NCI-H2227 (cell line): ENCODE measurements at regions not wholly inside any gene's neighbourhood (a gene's known extent, or its start where the extent isn't known, plus 50 kb on each side); places are given as distances from the start of the nearest gene placed in this dataset.

Experiments
- DNase-seq: peaks from one replicate; lab custom pipeline; 2025; ENCODE audit not compliant: unreplicated experiment; lab: John Stamatoyannopoulos, UW

DNA sequence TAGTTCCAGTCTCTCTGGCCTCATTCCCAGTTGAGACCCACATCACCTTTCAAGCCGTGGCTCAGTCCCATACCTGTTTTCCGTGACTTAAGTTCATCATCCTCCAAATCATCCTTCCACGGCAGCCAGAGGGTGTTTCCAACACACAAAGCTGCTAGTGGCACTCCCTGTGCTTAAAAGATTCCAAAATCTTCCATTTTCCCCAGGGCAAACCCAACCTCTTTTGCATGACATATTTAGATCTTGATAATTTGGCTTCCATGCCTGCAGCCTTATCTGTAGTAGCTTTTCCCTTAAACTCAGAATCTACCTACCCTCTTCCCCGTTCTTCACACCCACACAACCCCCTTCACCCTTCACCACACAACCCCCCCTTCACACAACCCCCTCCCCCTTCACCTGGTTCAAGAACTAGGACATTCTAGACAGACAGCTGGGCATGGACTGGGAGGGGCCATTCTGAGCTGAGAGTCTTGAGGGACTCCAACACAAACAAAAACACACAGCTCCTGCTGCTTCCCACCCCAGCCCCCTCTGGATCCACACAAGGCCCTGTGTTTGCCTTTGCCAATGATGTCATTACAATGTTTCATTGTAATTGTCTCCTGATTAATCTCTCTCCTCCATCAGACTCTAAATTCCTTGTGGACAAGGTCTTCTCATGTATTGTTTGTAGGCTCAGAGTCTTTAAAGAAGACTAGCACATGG is 268.2 kb downstream of the SH3GL2 start:
- no peak for DNase-seq

DNA sequence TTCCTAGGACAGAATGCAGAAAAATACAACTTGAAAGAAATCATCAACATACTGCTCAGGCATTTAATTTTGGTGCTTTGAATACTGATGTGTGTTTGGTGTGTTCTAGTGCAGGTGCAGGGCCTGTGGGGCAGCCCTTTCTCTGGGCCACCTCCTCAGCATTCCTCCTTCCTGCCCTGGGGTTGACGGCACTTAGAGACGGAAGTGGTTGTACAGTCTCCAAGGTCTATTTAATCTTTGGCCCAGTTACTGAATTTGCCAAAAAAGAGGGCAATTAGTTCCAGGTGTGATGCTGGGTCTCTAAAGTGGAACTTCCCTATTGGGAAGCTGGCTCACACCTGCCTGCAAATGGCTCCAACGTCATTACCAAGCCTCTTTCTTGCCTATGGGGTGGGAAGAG is 269.0 kb downstream of the SH3GL2 start:
- DNase-seq = no peak

DNA sequence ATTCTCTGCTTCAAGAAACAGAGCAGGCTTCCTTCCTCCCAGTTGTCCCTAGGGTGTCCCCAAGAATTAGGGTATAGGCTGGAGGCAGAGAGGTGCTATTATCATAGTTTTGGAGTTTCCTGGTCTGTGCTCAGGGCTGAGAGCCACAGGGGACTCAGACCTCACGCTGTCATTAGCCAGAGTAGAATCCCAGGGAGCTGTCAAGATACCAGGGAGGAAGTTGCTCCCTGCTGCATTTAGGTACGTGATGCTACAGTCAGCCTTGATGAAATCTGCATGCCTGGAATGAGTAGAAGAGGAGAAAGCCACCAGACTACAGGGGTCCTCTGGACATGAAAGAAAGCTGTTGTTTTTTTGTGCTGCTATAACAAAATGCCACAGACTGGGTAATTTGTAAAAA is 273.2 kb downstream of the SH3GL2 start:
- DNase-seq = no peak

DNA sequence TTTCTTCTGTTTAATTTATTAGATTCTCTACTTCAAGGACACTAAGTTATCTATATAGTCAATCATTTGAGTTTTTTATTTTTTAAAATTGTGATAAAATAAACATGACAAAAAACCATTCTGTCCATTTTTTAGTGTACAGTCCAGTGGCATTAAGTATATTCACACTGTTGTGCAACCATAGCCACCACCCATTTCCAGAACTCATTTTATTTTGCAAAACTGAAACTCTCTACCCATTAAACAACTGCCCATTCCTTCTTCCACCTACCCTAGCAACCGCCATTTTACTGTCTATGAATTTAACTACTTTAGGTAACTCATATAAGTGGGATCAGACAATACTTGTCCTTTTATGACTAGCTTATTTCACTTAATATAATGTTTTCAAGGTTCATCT is 275.6 kb downstream of the SH3GL2 start:
- DNase-seq = no peak

DNA sequence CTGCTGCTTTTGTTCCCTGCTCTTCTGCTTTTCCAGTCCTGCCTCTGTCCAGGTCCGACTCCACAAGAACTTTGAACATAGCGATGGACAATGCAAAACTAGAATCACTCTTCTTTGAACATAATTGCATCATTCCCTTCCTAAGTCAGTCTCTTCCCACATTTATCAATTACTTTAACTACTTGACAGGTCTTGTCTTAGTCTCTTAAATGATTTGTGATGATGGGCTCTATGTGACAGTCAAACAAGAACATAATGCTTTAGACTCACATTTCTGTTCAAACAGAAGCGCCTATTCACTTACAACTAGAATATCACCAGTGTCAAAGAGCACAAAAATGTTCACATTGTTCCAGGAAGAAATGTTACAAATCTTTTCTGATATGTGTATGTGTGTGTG is 278.1 kb downstream of the SH3GL2 start:
- DNase-seq = no peak

DNA sequence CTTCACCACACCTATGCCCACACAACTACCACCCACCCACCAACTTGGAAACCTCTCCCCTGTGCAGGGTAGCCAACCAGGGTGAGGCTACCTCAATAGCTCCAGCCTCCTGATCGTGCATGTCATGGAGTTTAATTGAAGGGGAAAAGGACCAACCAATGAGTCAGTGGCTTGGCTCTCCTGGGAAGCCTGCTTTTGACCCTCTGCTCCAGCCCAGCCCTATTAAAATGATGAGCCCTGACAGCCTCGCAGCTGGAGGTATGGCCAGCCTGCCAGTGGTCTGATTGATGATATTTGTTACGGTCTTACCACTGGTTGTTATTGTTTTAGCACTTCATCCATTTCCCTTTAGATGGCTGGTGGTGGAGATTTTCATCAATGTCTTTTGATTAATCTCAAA is 280.4 kb downstream of the SH3GL2 start:
- no peak for DNase-seq

DNA sequence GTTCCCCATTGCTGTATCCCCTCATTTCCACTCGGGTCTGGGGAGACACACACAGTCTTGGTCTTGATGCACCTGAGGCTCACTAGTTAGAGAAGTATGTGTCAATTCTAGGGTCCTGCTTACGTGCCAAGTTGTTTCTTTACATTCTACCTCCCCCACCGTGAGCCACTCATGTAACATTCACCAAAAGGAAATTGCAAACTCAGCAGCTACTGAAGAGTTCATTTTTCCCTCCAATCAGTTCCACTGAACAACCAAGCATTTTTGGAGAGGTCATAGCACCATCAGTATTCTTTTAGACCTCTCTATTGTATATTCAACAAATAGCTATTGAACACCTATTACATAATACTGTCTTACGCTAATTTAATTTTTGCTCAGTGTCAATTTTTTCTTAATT is 281.1 kb downstream of the SH3GL2 start:
- no peak for DNase-seq

DNA sequence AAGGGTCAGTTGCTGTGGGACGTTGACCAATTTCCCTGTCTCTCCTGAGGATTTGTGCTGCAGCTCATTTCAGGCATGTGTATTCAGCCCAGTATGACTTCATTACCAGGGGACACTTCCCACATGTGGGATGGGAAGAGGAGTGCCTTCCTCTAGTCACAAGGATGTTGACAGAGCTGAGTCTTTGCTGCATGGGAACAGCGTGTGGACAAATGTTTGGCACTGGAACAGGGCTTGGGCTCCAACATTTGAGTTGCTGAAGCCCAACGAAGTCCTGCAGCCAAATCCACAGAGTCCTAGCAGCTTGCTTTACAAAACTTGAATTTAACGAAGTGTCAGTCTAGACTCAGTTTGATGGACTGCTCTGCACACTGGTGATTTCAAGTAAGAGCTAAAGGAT is 283.2 kb downstream of the SH3GL2 start:
- DNase-seq = no peak

DNA sequence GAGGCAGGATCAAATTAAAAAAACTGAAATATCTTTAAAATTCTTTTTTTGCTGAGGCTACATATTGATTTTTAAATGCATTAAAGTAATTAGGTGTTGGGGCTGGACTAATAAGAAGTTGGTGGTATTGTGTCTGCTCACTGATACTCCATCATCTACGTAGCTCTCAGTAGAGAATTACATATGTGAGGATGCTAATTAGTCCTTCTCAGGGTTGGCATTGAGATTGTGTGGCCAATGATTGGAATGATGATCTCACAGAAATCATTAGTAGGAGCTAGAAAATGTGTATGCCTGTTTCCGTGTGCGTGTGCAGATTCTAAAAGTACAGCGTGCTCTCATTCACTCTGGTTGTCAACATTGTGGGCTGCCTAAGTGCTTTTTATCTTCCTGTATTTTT is 283.8 kb downstream of the SH3GL2 start:
- DNase-seq = no peak

DNA sequence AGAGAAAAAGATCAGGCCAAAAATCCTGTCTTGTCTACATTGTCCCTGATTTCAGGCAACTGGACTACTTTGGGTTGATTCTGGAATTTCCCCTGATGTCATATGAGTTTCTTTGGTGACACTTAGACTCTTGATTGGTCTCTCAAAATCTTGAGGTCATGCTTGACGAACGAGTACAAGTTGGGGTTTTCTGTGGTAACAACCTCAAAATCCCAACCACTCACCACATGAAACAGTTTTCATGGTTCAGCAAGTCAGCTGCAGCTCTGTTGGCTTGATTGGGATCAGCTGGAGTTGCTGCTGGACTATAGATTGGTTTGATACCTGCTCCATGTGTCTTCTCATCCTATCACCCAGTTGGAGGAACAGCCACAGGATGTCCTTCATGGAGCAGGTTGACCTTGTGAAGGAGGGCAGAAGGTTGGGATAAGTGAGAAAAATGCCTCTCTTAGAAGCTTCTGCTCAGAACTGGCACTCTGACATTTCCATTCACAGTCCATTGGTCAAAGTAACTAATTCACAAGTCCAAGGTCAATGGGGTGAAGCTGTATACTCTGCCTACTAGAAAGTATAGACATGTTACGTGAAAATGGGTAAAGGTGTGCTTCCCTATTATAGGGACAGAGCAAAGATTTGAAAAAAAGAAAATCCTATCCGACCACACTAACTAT is 284.5 kb downstream of the SH3GL2 start:
- no peak for DNase-seq

DNA sequence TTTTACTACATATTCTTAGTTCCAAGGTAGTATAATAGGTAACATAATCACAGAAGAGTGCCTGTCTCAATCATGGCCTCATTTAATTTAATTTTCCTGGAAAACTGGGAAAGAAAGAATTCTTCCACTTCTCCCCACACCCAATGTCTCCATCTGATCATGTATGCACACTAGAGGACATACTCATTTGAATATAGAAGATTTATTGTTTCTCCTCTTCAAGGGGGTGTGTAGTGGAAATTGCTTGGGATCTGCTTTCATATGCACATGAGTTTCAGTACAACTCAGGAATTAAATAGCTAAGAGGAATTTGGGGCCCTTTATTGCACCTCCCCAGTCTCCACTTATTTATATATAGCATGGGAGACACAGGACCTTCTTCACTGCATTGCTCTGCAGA is 285.1 kb downstream of the SH3GL2 start:
- DNase-seq = no peak

DNA sequence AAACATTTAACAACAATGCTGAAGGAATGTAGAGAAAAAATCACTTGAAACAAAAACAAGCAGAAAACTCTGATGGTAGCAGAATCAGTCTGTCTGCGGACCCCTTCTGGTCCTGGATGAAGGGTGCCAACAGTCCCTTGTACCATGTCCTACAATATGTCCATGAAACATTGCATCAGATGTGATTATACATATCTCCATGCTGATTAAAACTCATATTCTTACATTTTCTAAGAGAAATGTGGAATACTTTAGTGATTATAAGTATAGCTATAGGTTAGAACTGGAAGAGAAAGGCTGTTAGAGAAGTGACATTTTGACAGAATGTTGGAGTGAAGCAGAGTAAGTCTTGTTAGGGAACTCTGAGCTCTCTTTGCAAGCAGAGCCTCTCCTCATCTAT is 286.1 kb downstream of the SH3GL2 start:
- DNase-seq = no peak

DNA sequence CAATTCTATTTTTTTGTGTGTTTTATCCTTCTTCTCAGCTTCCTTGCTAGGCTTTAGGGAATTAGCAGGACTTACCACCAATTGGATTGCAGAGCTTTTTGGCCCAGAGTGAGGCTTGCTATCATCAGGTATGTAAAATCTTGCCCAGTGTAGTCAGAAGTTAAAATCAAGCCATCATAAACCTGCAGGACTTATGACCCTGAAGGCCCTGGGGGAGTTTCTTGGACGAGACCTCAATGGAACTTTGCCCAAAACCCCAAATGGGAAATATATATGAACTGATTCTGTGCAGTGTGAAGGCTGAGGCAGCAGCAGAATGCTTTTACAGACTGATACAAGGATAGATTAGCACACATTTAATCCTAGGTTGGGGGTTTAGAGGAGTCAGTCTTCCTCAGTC is 287.0 kb downstream of the SH3GL2 start:
- no peak for DNase-seq

DNA sequence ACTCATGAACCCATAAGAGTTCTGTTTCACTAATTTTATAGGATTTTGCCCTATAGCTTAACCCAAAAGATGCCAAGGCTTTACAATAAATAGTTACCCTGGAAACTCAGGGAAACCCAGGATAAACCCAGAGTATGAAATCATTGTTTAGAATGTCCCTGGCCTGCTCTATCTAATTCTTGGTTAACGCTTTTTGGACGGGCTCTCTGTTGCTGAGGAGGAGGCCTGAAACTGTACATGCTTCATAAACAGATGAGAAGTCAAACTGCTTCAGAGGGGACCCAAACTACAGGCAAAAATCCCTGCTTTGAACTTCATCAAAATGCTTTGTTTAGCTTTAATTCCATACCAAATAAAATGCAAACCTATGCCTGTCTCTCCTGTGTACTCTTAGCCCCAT is 291.9 kb downstream of the SH3GL2 start:
- DNase-seq = no peak

DNA sequence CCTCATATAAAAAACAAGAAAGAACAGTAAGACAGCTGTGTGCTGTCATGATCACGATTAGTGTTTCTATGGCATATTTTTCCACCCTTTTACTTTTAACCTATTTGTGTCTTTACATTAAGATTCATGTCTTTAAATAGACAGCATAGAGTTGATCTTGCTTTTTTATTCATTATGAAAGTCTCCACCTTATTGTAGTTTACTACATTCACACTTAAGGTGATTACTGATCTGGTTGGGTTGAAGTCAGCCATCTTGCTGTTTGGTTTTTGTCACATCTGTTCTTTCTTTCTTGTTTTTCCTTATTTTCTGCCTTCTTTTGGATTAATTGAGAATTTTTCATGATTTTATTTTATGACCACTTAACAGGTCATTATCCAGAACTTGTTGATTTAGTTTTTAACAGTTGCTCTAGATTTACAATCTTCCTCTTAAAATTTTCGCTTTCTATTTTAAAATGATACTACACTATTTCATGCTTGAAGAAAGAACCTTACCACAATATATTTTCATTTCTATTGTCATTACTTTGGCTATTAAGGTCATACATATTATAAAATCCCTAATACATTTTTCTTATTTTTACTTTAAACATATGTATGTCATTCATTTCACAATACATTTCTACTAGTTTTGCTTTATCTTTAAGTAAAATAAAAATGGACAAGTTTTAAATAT is 292.5 kb downstream of the SH3GL2 start:
- no peak for DNase-seq

DNA sequence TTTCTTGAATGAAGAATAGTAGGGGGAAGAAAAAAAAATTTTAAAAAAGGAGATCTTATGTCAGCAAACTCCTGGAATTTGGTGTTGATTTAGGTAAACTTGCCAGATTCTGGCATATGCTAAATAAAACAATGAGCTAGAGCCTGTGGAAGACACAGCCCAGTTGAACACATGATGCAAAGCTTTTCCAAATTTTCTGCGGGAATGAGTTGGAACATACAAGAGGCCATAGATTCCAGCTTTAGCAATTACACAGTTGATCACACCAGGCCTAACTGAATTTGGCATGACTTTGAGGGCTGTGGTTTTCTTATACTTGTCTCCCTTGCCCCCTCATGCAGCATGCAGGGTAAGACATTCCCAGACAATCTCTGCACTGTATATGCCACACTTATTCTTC is 297.0 kb downstream of the SH3GL2 start:
- DNase-seq = no peak

DNA sequence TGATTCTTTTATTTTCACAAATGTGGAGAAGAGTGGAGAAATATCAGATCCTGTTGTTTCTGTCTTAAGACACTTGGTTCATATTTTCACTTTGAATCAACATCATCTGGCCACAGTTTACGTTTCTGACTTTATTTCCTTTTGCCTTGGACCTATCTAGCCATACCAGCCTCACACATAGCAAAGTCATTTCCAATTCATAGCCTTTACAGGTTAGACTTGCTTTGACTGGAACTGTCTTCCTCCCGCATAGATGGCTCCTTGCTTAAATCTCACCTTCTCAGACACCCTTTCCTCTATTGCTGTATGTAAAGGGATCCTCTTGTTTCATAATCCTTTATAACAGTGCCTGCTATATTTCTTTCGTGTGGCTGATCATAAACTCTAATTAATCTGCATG is 297.8 kb downstream of the SH3GL2 start:
- DNase-seq = no peak

DNA sequence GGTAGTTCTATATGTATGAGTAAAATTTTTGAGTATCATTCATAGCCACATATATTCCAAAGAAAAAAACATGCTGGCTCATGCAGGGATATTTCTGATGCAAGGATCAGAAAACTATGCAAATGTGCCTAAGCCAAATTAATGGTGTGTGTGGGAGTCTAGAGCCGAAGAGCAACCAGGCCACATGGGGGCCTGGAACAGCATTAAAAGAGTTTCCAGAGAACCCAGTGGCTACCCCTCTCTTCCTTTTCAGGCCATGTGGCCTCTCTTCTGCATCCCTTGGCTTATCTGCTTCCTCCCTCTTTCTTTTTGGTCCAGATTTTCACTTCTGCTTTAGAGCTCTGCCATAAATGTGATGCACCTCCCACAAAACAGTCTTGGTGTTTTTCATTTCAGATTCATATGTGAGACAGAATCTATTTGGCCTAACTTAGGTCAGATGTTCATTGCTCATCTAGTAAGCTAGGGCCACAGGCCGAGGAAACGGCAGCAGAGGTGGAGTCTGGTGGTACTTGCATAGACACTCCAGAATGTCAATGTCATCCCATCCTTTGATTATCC is 300.0 kb downstream of the SH3GL2 start:
- DNase-seq = no peak

DNA sequence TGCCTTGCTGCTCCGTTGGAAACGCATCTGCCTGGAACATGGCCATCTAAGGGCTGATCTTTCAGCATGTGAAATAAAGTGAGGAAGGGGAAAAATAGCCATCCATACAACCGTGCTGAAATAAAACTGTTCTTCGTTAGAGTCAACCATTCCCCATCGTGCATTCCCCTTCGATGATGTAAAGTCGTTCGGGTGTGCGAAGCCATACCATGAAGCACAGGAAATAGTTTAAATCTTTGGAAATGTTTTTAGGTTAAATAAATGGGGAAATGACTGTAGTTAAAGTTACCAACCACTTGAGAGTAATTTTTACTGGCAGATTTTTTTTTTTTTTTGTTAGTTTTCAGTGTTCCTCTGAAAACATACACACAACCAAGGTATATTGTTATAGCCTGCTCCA is 302.5 kb downstream of the SH3GL2 start:
- DNase-seq = no peak

DNA sequence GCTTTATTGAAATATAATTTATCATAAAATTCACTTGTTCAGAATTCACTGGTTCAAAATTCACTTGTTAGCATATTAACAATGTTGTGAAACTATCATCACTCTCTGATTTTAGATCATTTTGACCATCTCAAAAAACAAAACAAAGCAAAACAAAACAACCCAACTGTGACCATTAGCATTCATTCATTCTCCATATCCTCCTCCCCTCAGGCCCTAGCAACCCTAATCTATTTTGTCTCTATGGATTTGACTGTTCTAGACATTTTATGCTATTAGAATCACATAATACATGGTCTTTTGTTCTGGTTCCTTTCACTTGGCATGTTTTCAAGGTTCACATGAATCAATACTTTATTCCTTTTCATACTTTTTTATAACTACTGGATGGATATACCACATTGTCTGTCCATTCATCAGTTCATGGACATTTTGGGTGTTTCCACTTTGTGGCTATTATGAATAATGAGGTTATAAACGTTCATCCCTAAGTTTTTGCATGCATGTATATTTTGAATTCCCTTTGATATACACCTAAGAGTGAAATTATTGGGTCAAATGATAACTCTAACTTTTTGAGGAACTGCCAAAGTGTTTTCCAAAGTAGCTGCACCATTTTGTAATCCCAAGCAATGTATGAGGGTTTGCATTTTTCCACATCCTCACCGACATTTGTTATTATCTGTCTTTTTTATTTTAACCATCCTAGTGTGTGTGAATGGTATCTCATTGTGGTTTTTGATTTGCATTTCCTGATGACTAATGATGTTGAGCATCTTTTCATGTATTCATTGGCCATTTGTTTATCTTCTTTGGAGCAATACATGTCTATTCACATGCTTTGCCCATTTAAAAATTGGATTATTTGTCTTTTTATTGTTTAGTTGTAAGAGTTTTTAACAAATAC is 304.1 kb downstream of the SH3GL2 start:
- DNase-seq = no peak

DNA sequence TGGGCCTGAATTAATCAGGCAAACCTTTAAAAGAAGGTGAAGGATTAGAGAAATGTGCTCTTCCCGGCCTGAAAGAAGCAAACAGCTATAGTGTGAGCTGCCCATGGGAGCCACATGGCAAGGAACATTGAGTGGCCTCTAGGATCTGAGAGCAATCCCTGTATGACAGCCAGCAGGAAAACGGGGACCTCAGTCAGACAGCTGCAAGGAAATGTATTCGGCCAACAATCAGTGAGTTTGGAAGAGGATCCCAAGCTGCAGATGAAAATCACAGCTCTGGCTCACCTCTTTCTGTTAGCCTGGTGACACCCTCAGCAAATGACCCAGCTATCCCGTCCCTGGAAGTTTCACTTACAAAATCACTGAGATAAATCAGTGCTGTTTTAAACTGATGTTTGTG is 309.2 kb downstream of the SH3GL2 start:
- no peak for DNase-seq
